SK-N-SH (cell line): ENCODE measurements at regions not wholly inside any gene's neighbourhood (a gene's known extent, or its start where the extent isn't known, plus 50 kb on each side); places are given as distances from the start of the nearest gene placed in this dataset.

Source experiments
- CTCF ChIA-PET: fragments of 300-600, 350-600 bp; formaldehyde crosslinking; extraction: SDS; loops from one replicate; lab custom pipeline; 2021; lab: Yijun Ruan, JAX
- POLR2A ChIA-PET: fragments of 350-600 bp; sonication (Branson Sonifier 250); formaldehyde crosslinking; extraction: SDS; loops from one replicate; lab custom pipeline; 2020; ENCODE audit warnings: antibody characterized with exemption, inconsistent platforms; lab: Yijun Ruan, JAX
- DNase-seq: peaks from one replicate; pipeline ENCODE4 v3.0.0; 2012
- H2AFZ ChIP-seq: fragments of 200-600 bp; sonication (generic); 2 replicates; pipeline ENCODE4 v1.8.1; 2016; ENCODE audit warnings: antibody characterized with exemption, mild to moderate bottlenecking, low read depth
- H3F3A ChIP-seq: fragments of 200-600 bp; sonication (generic); replicated peaks from 2 replicates; pipeline ENCODE3; 2016; ENCODE audit warnings: antibody characterized with exemption, mild to moderate bottlenecking; ENCODE audit not compliant: insufficient read depth
- H3K27ac ChIP-seq, 2 experiments: fragments of 200-500 bp in 1 of 2; fragments of 200-600 bp in 1 of 2; sonication (Bioruptor generic) in 1 of 2; sonication (generic), shearing (Covaris generic) in 1 of 2; 2 replicates each; pipeline versions ENCODE4 v1.5.1 to v1.6.1; 2014 to 2016; ENCODE audit warnings: low read depth in 2 of 2, inconsistent platforms in 1 of 2, low read length in 1 of 2, mild to moderate bottlenecking in 1 of 2, mixed read lengths in 1 of 2
- H3K27me3 ChIP-seq: fragments of 200-600 bp; sonication (generic), shearing (Covaris generic); 2 replicates; pipeline ENCODE4 v1.6.1; 2016; ENCODE audit warnings: mixed run types; ENCODE audit not compliant: insufficient read depth
- H3K36me3 ChIP-seq, 2 experiments: fragments of 200-500 bp in 1 of 2; fragments of 200-600 bp in 1 of 2; sonication (Bioruptor generic) in 1 of 2; sonication (generic) in 1 of 2; replicated peaks in 1 of 2; 2 replicates each; pipeline versions ENCODE3 to v1.5.1; 2014 to 2016; ENCODE audit warnings: low read length in 1 of 2, mild to moderate bottlenecking in 1 of 2; ENCODE audit not compliant: insufficient read depth in 2 of 2, control insufficient read depth in 1 of 2
- H3K4me1 ChIP-seq, 2 experiments: fragments of 200-500 bp in 1 of 2; fragments of 200-600 bp in 1 of 2; sonication (Bioruptor generic) in 1 of 2; sonication (generic), shearing (Covaris generic) in 1 of 2; 2 replicates each; pipeline versions ENCODE4 v1.5.1 to v1.6.1; 2014 to 2016; ENCODE audit warnings: low read depth in 1 of 2, low read length in 1 of 2, mixed run types in 1 of 2; ENCODE audit not compliant: insufficient read depth in 2 of 2, control insufficient read depth in 1 of 2
- H3K4me2 ChIP-seq: fragments of 200-600 bp; sonication (generic), shearing (Covaris generic); 2 replicates; pipeline ENCODE4 v1.6.1; 2017; ENCODE audit warnings: mixed run types
- H3K4me3 ChIP-seq, 2 experiments: fragments of 200-500 bp in 1 of 2; fragments of 200-600 bp in 1 of 2; sonication (Bioruptor generic) in 1 of 2; sonication (generic), shearing (Covaris generic) in 1 of 2; 2 replicates each; pipeline versions ENCODE4 v1.5.1 to v1.8.1; 2014 to 2016; ENCODE audit warnings: low read depth in 2 of 2, inconsistent platforms in 1 of 2, low read length in 1 of 2, mild to moderate bottlenecking in 1 of 2, mixed read lengths in 1 of 2, moderate library complexity in 1 of 2
- H3K79me2 ChIP-seq: fragments of 200-600 bp; sonication (generic); 2 replicates; pipeline ENCODE4 v1.8.1; 2017; ENCODE audit warnings: mild to moderate bottlenecking; ENCODE audit not compliant: insufficient read depth
- H3K9ac ChIP-seq: fragments of 200-600 bp; sonication (generic); 2 replicates; pipeline ENCODE4 v1.6.1; 2017; ENCODE audit warnings: mixed run types
- H3K9me2 ChIP-seq: fragments of 200-600 bp; sonication (generic); 2 replicates; pipeline ENCODE4 v1.6.1; 2017; ENCODE audit warnings: mixed run types
- H3K9me3 ChIP-seq: fragments of 200-600 bp; sonication (generic); 2 replicates; pipeline ENCODE4 v1.6.1; 2017; ENCODE audit warnings: mixed run types, mild to moderate bottlenecking, moderate library complexity
- H4K20me1 ChIP-seq: fragments of 200-600 bp; sonication (generic); 2 replicates; pipeline ENCODE4 v1.6.1; 2017; ENCODE audit warnings: mild to moderate bottlenecking, mixed run types; ENCODE audit not compliant: insufficient read depth
- CTCF ChIP-seq: fragments of 200-600 bp; sonication (generic); IDR thresholded peaks from 2 replicates; pipeline ENCODE4 v1.6.1; 2017; ENCODE audit warnings: antibody characterized with exemption, mild to moderate bottlenecking, moderate library complexity
- EP300 ChIP-seq, 2 experiments: IDR thresholded peaks; 2 replicates each; pipeline versions ENCODE4 v1.4.0 to v1.6.1; 2012; ENCODE audit warnings: borderline replicate concordance in 1 of 2, low read depth in 1 of 2, low read length in 1 of 2
- EZH2phosphoT487 ChIP-seq: fragments of 200-600 bp; sonication (generic); IDR thresholded peaks from 2 replicates; pipeline ENCODE4 v1.6.1; 2017; ENCODE audit warnings: low read depth, mixed run types, mild to moderate bottlenecking, antibody characterized with exemption, moderate library complexity, borderline replicate concordance
- FOXJ3 ChIP-seq: sonication (generic); formaldehyde crosslinking; IDR thresholded peaks from 2 replicates; pipeline ENCODE4 v1.5.1; 2020; ENCODE audit warnings: mild to moderate bottlenecking, missing genetic modification reagents
- GABPA ChIP-seq: IDR thresholded peaks from 2 replicates; pipeline ENCODE4 v1.4.0; 2012; ENCODE audit warnings: low read depth, mild to moderate bottlenecking
- JUND ChIP-seq: IDR thresholded peaks from 2 replicates; pipeline ENCODE4 v1.4.0; 2012
- MXI1 ChIP-seq: IDR thresholded peaks from 2 replicates; pipeline ENCODE4 v1.6.1; 2012; ENCODE audit warnings: mild to moderate bottlenecking, low read depth, low read length, improper control_type of control experiment
- RXRA ChIP-seq: IDR thresholded peaks from 2 replicates; pipeline ENCODE4 v1.4.0; 2012; ENCODE audit warnings: low read depth, mild to moderate bottlenecking, borderline replicate concordance
- SIN3A ChIP-seq: IDR thresholded peaks from 2 replicates; pipeline ENCODE4 v1.6.1; 2012; ENCODE audit warnings: low read depth, mild to moderate bottlenecking, low read length, moderate library complexity, borderline replicate concordance
- SMC3 ChIP-seq: IDR thresholded peaks from 2 replicates; pipeline ENCODE4 v1.6.1; 2012; ENCODE audit warnings: low read depth, low read length, improper control_type of control experiment
- TAF1 ChIP-seq: IDR thresholded peaks from 2 replicates; pipeline ENCODE4 v1.6.1; 2012; ENCODE audit warnings: low read depth, mild to moderate bottlenecking, low read length, moderate library complexity, borderline replicate concordance
- TCF12 ChIP-seq: IDR thresholded peaks from 2 replicates; pipeline ENCODE4 v1.4.0; 2012
- WGBS: methylation state at CpG from one replicate; pipeline ENCODE4 v1.1.6; 2017; ENCODE audit warnings: low lambda C conversion rate; 5-methylcytosine and 5-hydroxymethylcytosine counted together
- TF ChIP-seq, protein P1 (sequence below): IDR thresholded peaks from 2 replicates; pipeline ENCODE4 v1.6.1; 2012; ENCODE audit warnings: mild to moderate bottlenecking, low read depth, low read length, moderate library complexity

DNA sequence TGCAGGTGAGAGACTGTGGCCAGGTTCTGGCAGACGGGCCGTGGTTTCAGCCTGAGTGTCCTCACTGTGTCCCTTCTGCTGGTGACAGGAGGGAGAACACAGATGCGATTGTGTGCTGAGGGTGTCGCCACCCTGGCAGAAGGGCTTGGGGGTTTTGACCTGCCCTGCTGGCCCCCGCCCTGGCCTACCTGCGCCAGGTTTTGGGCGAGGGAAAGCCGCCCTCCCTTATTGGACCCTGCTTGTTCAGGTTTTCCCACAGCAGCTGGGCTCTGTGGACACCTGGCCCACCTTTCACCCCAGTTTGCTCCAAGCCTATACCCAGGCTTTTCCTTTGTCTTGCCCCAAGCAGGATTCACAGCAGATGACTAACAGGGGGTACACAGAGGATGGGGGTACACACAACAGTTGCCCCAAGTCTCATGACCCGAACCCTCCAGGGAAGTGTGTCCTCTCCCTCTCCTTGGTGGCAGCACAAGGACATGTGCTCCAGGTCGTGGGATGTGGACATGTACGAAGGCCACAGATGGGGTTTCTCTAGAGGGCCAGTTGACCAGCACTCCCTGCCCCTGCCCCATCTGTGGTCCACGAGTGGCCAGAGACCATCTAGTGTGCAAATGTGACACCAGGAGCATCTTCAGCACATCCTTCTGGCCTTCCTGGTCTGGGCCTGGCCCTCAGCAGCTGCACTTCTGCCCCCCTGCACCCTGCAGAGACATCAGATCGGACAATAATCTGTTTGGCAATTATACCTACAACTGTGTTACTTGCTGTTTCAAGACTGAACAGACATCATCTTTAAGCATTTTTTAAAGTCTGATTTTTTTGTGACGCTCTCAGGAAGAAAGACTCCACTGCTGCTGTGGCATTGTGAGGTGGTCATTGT, 265.8 kb upstream of the IRX4 start:
- WGBS, result 5% methylated on average over 10 of the region's 14 CpGs
- Histone ChIP-seq H3K27me3 (peaks cover 30% of the 10 kb centered on the region; the same call in 1 of the 2 replicates), H3K4me3 (peak overlapping the region in 1 of 2 experiments; percentile 6; a peak in 1 of 4 replicates), H3K4me1 (no peaks in the 10 kb centered on the region), H3K9me2 (no peaks in the 10 kb centered on the region), H3K27ac (no peak overlapping the region), H3K4me2 (no peak overlapping the region), H3F3A (no peaks in the 10 kb centered on the region), H3K9ac (no peak overlapping the region), H3K9me3 (no peaks in the 10 kb centered on the region), H4K20me1 (no peaks in the 10 kb centered on the region), H3K79me2 (no peaks in the 10 kb centered on the region), H2AFZ (no peak overlapping the region), H3K36me3 (no peaks in the 10 kb centered on the region)
- no peak for DNase-seq
- TF ChIP-seq TAF1 (no peak), EZH2phosphoT487 (no peak), SMC3 (no peak), RXRA (no peak), CTCF (no peak), SIN3A (no peak), GABPA (no peak), EP300 (IDR thresholded peaks at IDR 0.05; ENCODE audit: borderline replicate concordance in 1 of 2, low read depth in 1 of 2, low read length in 1 of 2) (no peak), MXI1 (no peak), FOXJ3 (CRISPR knock-in tag) (no peak), TCF12 (no peak), JUND (no peak)
- TF ChIP-seq, protein P1, sequence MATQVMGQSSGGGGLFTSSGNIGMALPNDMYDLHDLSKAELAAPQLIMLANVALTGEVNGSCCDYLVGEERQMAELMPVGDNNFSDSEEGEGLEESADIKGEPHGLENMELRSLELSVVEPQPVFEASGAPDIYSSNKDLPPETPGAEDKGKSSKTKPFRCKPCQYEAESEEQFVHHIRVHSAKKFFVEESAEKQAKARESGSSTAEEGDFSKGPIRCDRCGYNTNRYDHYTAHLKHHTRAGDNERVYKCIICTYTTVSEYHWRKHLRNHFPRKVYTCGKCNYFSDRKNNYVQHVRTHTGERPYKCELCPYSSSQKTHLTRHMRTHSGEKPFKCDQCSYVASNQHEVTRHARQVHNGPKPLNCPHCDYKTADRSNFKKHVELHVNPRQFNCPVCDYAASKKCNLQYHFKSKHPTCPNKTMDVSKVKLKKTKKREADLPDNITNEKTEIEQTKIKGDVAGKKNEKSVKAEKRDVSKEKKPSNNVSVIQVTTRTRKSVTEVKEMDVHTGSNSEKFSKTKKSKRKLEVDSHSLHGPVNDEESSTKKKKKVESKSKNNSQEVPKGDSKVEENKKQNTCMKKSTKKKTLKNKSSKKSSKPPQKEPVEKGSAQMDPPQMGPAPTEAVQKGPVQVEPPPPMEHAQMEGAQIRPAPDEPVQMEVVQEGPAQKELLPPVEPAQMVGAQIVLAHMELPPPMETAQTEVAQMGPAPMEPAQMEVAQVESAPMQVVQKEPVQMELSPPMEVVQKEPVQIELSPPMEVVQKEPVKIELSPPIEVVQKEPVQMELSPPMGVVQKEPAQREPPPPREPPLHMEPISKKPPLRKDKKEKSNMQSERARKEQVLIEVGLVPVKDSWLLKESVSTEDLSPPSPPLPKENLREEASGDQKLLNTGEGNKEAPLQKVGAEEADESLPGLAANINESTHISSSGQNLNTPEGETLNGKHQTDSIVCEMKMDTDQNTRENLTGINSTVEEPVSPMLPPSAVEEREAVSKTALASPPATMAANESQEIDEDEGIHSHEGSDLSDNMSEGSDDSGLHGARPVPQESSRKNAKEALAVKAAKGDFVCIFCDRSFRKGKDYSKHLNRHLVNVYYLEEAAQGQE, result no peak
- ChIA-PET POLR2A (no interaction called here), CTCF (no interaction called here)
